GM21423 (cell line): ENCODE measurements at regions not wholly inside any gene's neighbourhood (a gene's known extent, or its start where the extent isn't known, plus 50 kb on each side); places are given as distances from the start of the nearest gene placed in this dataset.

Source experiments
- ATAC-seq: cut with Tn5 transposase; IDR thresholded peaks from one replicate; pipeline ENCODE4 v1.9.1; 2021; ENCODE audit warnings: mild to moderate bottlenecking, moderate library complexity; ENCODE audit not compliant: unreplicated experiment

- ATAC-seq, result no peak
Observed at GRCh38 chr12:111088409-111088808, 168.0 kb upstream of the MYL2 start.

- ATAC-seq, result no peak
Observed at GRCh38 chr12:111086947-111087700, 166.7 kb upstream of the MYL2 start.

- no peak for ATAC-seq
Observed at GRCh38 chr12:111085096-111085495, 164.7 kb upstream of the MYL2 start.

GRCh38 chr12:111084605-111085004 lies 164.2 kb upstream of the MYL2 start:
- no peak for ATAC-seq

- ATAC-seq, result no peak
Observed at GRCh38 chr12:111084158-111084557, 163.8 kb upstream of the MYL2 start.

- no peak for ATAC-seq
Observed at GRCh38 chr12:111081600-111081999, 161.2 kb upstream of the MYL2 start.

- no peak for ATAC-seq
Observed at GRCh38 chr12:111078731-111079130, 158.4 kb upstream of the MYL2 start.

GRCh38 chr12:111076611-111077451 lies 156.5 kb upstream of the MYL2 start:
- no peak for ATAC-seq

GRCh38 chr12:111076199-111076598 lies 155.8 kb upstream of the MYL2 start:
- ATAC-seq, result no peak

GRCh38 chr12:111074965-111075364 lies 154.6 kb upstream of the MYL2 start:
- no peak for ATAC-seq

- no peak for ATAC-seq
Observed at GRCh38 chr12:111074559-111074958, 154.2 kb upstream of the MYL2 start.

- no peak for ATAC-seq
Observed at GRCh38 chr12:111073370-111073769, 153.0 kb upstream of the MYL2 start.

- ATAC-seq, result no peak
Observed at GRCh38 chr12:111072299-111072698, 151.9 kb upstream of the MYL2 start.

GRCh38 chr12:111069886-111070285 lies 149.5 kb upstream of the MYL2 start:
- ATAC-seq, result no peak

GRCh38 chr12:111068290-111068689 lies 147.9 kb upstream of the MYL2 start:
- ATAC-seq, result no peak

GRCh38 chr12:111067498-111067897 lies 147.1 kb upstream of the MYL2 start:
- no peak for ATAC-seq

- ATAC-seq, result no peak
Observed at GRCh38 chr12:111066744-111067437, 146.5 kb upstream of the MYL2 start.

GRCh38 chr12:111064982-111065381 lies 144.6 kb upstream of the MYL2 start:
- ATAC-seq, result no peak

- no peak for ATAC-seq
Observed at GRCh38 chr12:111064154-111064553, 143.8 kb upstream of the MYL2 start.

GRCh38 chr12:111063295-111064026 lies 143.1 kb upstream of the MYL2 start:
- no peak for ATAC-seq
